ENCODE measurements at regions not wholly inside any gene's neighbourhood (a gene's known extent, or its start where the extent isn't known, plus 50 kb on each side); places are given as distances from the start of the nearest gene placed in this dataset.
A peak's percentile ranks its signal among the peaks of the same experiment; 100 is the strongest.

- no peak for DNase-seq (ENCODE audit: low read depth)
Measured at GRCh38 chr16:48487287-48487686, 102.1 kb upstream of the SIAH1 start.

DNA sequence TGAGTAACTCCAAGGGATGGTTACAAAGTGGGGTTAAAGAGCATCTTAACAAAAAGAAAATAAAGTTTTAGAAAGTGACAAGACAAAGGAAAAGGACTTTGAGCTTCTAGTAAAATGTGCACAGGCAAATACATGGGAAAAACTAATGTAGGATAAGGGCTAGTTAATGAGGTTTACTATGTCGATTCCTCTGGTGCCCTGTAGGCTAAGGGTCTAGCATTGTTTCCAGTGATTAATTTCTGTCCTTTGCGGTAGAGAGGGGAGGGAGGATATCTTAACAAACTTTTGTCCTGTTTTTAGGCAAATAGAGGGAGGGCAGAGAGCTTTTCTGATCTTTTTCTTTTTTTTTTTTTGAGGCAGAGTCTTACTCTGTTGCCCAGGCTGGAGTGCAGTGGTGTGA, 96.6 kb upstream of the SIAH1 start:
- no peak for DNase-seq (ENCODE audit: low read depth)

DNA sequence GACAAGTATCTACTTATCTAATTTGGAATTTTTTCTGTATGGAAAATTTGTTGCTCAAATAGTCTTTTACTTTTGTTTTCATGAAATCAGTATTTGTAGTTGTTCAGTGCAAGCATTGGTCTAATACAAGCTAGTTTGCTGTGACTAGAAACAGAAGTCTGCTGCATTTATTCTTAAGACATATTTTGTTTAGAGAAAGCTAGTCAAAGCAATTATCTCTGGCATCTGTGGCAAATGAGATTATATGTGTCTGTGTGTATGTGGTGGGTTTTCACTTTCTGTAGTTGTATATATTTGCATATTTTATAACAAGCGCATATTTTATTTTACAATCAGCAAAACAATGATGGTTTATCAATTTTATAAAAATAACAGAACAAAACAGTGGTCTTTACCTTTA, 96.0 kb upstream of the SIAH1 start:
- DNase-seq (ENCODE audit: low read depth) = no peak

DNA sequence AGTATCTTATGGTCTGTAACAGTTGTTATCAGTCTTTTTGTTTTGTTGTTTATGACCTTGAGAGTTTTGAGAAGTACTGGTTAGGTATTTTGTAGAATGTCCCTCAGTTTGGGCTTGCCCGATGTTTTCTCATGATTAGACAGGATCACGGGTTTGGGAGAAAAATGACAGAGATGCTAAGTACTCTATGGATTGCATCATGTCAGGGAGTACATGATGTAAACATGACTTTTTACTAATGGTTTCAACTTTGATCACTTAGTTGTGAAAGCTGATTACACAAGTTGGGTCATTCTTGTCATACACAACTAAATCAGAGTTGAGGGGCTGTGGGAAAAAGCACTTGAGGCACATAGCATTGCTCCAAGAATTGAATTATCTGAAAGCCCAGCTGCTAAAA, 94.7 kb upstream of the SIAH1 start:
- no peak for DNase-seq (ENCODE audit: low read depth)

DNA sequence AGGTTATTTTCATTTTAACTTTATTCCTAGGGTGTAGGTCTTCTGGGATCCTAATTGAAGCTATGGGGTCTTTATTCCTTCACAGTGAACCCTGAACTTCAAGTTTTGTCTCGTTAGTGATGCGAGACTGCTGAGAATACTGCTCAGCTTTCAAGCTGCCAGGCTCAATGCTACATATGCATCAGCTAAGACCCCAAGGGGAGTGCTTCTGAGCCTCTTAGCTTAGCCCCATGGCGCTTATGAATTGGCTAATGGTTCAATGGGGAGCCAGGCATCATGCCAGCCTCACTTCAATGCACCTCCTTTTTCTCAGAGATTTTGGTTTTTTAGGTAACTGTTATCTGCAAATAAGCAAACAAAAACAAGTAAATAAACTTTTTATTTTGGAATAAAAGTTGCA, 94.1 kb upstream of the SIAH1 start:
- DNase-seq (ENCODE audit: low read depth) = no peak

DNA sequence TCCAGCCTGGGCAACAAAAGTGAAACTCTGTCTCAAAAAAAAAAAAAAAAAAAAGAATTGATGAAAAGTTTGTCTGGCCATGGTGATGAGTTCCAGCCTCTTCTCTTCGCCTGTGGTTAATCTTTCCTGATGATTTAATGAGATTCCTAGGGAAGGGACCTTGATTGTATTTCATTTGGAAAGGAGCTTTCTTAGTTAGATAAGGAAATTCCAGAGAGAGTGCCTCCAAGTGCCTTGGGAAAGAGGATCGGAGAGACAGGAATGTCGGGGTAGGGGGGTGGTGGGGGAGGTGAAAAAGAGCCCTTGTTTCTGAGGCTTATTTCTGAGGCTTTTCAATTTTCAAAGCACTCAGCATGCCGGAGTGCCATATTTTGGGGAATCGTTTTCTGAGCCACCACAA, 93.2 kb upstream of the SIAH1 start:
- no peak for DNase-seq (ENCODE audit: low read depth)

- no peak for DNase-seq (ENCODE audit: low read depth)
Measured at GRCh38 chr16:48471435-48471834, 86.2 kb upstream of the SIAH1 start.

DNA sequence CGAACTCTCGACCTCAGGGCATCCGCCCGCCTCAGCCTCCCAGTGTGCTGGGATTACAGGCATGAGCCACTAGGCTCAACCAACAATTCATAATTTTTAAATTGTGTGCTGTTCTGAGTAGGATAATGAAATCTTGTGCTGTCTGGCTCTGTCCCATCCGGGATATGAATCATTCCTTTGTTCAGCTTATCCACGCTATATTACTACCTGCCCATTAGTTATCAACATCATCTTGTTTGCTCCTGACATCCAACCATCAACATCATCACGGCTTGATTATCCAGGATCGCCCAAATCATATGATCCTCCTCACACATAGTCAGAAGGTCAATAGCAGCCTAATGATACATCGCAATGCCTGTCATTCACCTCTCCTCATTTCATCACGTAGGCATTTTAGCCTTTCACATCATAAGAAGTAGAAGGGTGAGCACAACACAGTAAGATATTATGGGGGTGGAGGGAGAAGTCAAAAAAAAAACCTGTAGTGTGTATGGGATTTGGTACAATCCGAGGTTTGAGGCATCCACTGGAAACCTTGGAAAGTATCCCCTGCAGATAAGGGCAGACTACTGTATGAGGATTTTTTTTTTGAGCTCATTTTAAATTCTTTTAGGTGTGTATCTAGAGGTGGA, 77.0 kb upstream of the SIAH1 start:
- DNase-seq (ENCODE audit: low read depth) = no peak

DNA sequence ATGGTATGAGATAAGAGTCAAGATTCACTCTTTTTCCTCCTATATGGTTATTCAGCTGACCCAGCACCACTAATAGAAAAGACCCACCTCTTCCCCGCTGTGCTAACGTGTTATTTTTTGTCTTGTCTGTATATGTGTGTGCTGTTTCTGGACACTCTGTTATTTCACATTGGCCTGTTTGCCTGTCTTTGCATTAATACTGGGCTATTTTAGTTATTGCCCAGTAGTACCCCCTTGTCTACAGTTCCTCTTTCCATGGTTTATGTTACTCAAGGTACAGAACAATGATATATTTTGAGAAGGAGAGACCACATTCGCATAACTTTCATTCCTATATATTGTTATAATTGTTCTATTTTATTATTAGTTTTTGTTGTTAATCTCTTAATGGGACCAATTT, 74.0 kb upstream of the SIAH1 start:
- DNase-seq (ENCODE audit: low read depth) = no peak

- DNase-seq (ENCODE audit: low read depth) = no peak
Measured at GRCh38 chr16:48454051-48454450, 68.8 kb upstream of the SIAH1 start.

- DNase-seq (ENCODE audit: low read depth) = no peak
Measured at GRCh38 chr16:48452991-48453760, 68.0 kb upstream of the SIAH1 start.

GRCh38 chr16:48451323-48451722, 66.1 kb upstream of the SIAH1 start:
- DNase-seq (ENCODE audit: low read depth) = no peak

DNA sequence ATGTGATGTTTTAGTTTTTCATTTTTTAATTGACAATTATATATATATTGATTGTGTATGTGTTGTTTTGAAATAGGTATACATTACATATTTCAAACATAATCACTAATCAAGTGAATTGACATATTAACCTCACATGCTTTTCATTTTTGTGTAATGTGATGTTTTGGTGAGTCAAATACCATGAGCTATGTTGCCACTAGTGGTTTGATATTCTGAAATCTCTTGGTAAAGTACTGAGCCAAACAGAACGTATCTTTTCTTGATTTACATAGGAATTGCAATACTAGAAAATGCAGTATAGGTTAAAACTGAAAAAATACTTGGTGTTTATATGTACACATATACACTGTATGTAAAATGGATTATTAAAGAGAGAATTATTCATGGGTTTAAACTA, 65.2 kb upstream of the SIAH1 start:
- DNase-seq (ENCODE audit: low read depth) = no peak

- no peak for DNase-seq (ENCODE audit: low read depth)
Measured at GRCh38 chr16:48448841-48449481, 63.7 kb upstream of the SIAH1 start.

DNA sequence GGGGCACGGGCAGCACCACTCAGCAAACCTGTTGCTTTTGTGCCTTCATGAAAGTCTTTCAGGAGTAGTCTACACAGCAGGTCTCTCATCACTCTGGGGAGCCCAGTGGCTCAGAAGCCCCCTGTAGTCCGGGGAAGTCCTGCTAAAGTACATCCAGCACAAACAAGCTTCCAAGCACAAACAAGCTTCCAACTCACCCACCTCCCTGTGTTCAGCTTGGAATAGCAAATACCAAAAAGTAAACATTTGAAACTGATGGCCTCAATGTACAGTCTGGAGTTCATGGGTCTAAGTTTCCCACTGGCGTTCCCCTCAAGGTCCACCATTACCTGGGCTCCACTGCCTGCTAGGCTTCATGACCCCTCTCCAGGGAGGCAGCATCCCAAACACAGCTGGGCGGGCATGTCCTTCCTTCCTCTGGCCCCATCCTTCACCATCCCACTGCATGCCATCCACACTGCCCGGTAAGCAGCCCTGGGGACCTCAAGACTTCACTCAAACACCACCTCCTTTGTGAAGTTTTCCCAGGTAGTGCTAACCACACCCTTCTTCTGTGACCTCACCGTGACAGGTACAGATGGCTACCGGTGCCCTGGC, 62.8 kb upstream of the SIAH1 start:
- no peak for DNase-seq (ENCODE audit: low read depth)

DNA sequence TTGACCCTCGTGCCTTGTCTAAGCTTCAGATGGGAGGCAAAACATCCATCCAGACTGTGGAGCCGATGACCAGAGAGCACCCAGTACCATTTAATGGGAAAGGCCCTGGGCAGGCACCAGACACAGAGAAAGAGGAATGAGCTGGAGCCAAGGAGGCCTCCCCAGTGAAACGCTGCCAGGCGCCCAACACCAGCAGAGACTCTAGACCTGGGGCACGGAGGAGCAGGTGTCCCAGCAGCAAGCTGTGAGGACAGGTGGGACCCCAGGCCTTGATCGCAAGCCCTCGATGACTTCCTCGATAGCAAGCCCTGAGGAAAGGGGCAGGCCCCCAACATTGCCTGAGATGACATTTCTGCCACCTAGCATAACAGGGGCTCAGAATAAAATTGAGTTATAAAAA, 62.2 kb upstream of the SIAH1 start:
- DNase-seq (ENCODE audit: low read depth) = no peak

- no peak for DNase-seq (ENCODE audit: low read depth)
Measured at GRCh38 chr16:48446534-48446920, 61.3 kb upstream of the SIAH1 start.

DNA sequence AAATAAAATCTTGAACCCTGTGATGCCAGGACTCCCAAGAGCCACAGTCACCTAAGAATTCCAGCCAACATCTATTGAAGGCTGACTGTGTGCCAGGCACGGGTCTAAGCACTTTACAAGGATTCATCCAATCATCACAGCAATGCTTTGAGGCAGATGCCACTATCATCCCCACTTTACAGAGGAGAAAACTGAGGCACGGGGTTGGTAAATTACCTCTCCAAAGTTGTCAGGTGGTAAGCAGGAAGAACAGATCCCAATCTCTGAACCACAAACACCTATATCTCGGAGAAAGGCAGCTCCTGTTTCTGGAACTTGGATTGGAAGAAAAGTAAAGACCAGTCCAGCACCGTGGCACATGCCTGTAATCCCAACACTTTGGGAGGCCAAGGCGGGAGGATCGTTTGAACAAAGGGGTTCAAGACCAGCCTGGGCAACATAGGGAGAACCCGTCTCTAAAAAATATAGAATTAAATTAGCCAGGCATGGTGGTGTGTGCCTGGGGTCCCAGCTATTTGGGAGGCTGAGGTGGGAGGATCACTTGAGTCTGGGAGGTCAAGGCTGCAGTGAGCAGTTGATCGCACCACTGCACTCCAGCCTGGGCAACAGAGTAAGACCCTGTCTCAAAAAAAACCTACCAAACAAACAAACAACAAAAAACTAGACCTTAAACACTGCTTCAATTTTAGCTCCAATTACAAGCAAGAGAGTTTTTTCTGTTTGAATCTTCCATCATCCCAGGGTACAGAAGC, 60.7 kb upstream of the SIAH1 start:
- DNase-seq (ENCODE audit: low read depth) = no peak

GRCh38 chr16:48444574-48444973, 59.4 kb upstream of the SIAH1 start:
- DNase-seq (ENCODE audit: low read depth) = peak; percentile 79

GRCh38 chr16:48442379-48442778, 57.2 kb upstream of the SIAH1 start:
- DNase-seq (ENCODE audit: low read depth) = no peak

DNA sequence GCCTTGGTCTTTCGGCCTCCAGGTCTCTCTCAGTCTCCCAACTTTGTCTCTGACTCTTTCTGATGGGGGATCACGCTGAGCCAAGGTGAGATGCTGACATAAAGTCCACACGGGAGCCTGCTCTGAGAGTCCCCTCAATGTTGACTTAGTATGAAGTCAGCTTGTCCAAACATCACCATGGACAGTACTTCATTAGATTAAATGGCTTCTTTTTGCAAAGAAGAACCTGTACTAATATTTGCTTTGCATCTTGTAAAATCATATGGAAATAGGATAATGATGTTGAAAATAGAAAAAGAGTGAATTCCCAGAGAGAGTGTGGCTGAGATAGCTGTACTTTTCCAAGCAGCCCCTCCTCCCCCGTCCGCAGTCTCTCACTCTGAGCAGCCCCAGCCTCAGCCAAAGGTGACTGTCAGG, 56.7 kb upstream of the SIAH1 start:
- DNase-seq (ENCODE audit: low read depth) = no peak

DNA sequence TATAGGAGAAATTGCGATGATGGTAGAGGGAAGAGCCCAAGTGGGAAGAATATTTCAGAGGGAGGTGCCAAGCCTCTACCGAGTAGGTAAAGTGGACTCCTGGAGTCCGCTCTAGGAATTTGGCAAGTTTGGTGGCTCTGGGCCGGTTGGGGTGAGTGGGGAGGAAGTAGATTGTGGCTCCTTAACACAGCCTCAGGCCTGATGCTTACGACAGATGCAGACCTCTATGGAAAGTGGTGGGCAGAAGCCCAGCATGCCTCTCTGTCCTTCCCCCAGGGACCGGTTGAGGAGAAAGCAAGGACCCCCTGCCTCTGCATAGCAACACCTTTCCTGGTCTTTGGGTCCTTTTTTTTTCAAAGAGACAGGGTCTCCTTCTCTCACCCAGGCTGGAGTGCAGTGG, 55.9 kb upstream of the SIAH1 start:
- no peak for DNase-seq (ENCODE audit: low read depth)
